GM12878 (cell line): ENCODE measurements at regions not wholly inside any gene's neighbourhood (a gene's known extent, or its start where the extent isn't known, plus 50 kb on each side); places are given as distances from the start of the nearest gene placed in this dataset.

Source experiments
- ATAC-seq: fragments of 200-7000 bp; cut with Tn5 transposase; 3 replicates; pipeline ENCODE4 v1.9.1; 2020; ENCODE audit warnings: mild to moderate bottlenecking, moderate library complexity
- BruUV-seq: library from RNA; stranded (reverse); fragments of 400-500 nt; replicated peaks from 2 replicates; lab custom pipeline; 2021; lab: Mats Ljungman, UMichigan
- CTCF ChIA-PET: fragments of 300-600 bp; sonication (Branson Sonifier 250); formaldehyde crosslinking; extraction: SDS; loops from one replicate; lab custom pipeline; 2021; ENCODE audit warnings: inconsistent platforms; lab: Yijun Ruan, JAX
- POLR2A ChIA-PET: fragments of 350-600 bp; formaldehyde crosslinking; extraction: SDS; loops from one replicate; lab custom pipeline; 2021; ENCODE audit warnings: inconsistent platforms; lab: Charles Lee
- RAD21 ChIA-PET: fragments of 300-600 bp; sonication (Branson Sonifier 250); formaldehyde crosslinking; loops from one replicate; lab custom pipeline; 2023; ENCODE audit warnings: antibody characterized with exemption; ENCODE audit not compliant: unreplicated experiment; lab: Charles Lee
- SMC1A ChIA-PET: fragments of 300-600 bp; sonication (Branson Sonifier 250); formaldehyde crosslinking; loops from one replicate; lab custom pipeline; 2023; ENCODE audit not compliant: unreplicated experiment, uncharacterized antibody; lab: Charles Lee
- DNase-seq: peaks from one replicate; pipeline ENCODE4 v3.0.0-alpha.2; 2011; ENCODE audit warnings: low read depth, low spot score
- FAIRE-seq: peaks from 3 replicates; lab custom pipeline; 2011; peaks lifted over from hg19 to GRCh38; lab: Jason Lieb, UNC
- H2AFZ ChIP-seq: 2 replicates; pipeline ENCODE4 v1.6.0; 2011; ENCODE audit warnings: low read depth, low read length, control low read depth; ENCODE audit not compliant: control insufficient read depth
- H3K27ac ChIP-seq: 2 replicates; pipeline ENCODE4 v1.5.1; 2011; ENCODE audit warnings: control low read depth; ENCODE audit not compliant: control insufficient read depth, insufficient read depth
- H3K27me3 ChIP-seq, 2 experiments: replicated peaks in 1 of 2; 2 replicates each; pipeline versions ENCODE4 v1.6.0 to v1.6.1; 2011; ENCODE audit warnings: low read length in 1 of 2; ENCODE audit not compliant: control insufficient read depth in 2 of 2, insufficient read depth in 2 of 2
- H3K36me3 ChIP-seq, 2 experiments: 2 replicates each; pipeline ENCODE4 v1.5.1; 2011; ENCODE audit warnings: low read length in 1 of 2; ENCODE audit not compliant: control insufficient read depth in 2 of 2, insufficient read depth in 2 of 2
- H3K4me1 ChIP-seq: 2 replicates; pipeline ENCODE4 v1.6.1; 2011; ENCODE audit warnings: mild to moderate bottlenecking, low read length, moderate library complexity, mixed read lengths; ENCODE audit not compliant: control insufficient read depth, insufficient read depth
- H3K4me2 ChIP-seq: 2 replicates; pipeline ENCODE4 v1.6.0; 2011; ENCODE audit warnings: control low read depth; ENCODE audit not compliant: control insufficient read depth, insufficient read depth
- H3K4me3 ChIP-seq: fragments of 200-600 bp; sonication (generic); 2 replicates; pipeline ENCODE4 v1.5.1; 2016
- H3K79me2 ChIP-seq: 2 replicates; pipeline ENCODE4 v1.6.0; 2011; ENCODE audit warnings: low read length; ENCODE audit not compliant: control insufficient read depth, insufficient read depth
- H3K9ac ChIP-seq: 2 replicates; pipeline ENCODE4 v1.8.0; 2011; ENCODE audit warnings: low read length, control low read depth, mixed read lengths; ENCODE audit not compliant: control insufficient read depth, insufficient read depth
- H3K9me3 ChIP-seq: replicated peaks from 3 replicates; pipeline ENCODE4 v1.5.1; 2011; ENCODE audit warnings: mild to moderate bottlenecking, low read length; ENCODE audit not compliant: control insufficient read depth, insufficient read depth
- H4K20me1 ChIP-seq: 2 replicates; pipeline ENCODE4 v1.6.0; 2011; ENCODE audit not compliant: control insufficient read depth, insufficient read depth
- CEBPB ChIP-seq, 2 experiments: fragments of 150-350 bp in 1 of 2; IDR thresholded peaks; 2 replicates each; pipeline ENCODE4 v1.6.1; 2012 to 2014; ENCODE audit warnings: low read depth in 2 of 2, low read length in 2 of 2, borderline replicate concordance in 1 of 2, inconsistent platforms in 1 of 2
- FOXM1 ChIP-seq: IDR thresholded peaks from 2 replicates; pipeline ENCODE4 v1.6.1; 2012; ENCODE audit warnings: low read depth, mild to moderate bottlenecking, inconsistent platforms, low read length, moderate library complexity
- HDGF ChIP-seq: fragments of 450-650 bp; IDR thresholded peaks from 2 replicates; pipeline ENCODE4 v1.6.1; 2016; ENCODE audit warnings: antibody characterized with exemption
- IKZF1 ChIP-seq: fragments of 450-650 bp; conservative IDR thresholded peaks from 2 replicates; pipeline ENCODE4 v1.6.1; 2017; ENCODE audit warnings: antibody characterized with exemption, mild to moderate bottlenecking
- MAX ChIP-seq: IDR thresholded peaks from 2 replicates; pipeline ENCODE4 v1.6.1; 2012; ENCODE audit warnings: low read depth, low read length, improper control_type of control experiment
- MEF2B ChIP-seq: fragments of 450-650 bp; IDR thresholded peaks from 2 replicates; pipeline ENCODE4 v1.6.1; 2018; ENCODE audit warnings: mild to moderate bottlenecking, moderate library complexity; ENCODE audit not compliant: partially characterized antibody, poor library complexity, severe bottlenecking
- POLR2A ChIP-seq: IDR thresholded peaks from 2 replicates; pipeline ENCODE4 v1.6.1; 2011; ENCODE audit warnings: low read depth, mild to moderate bottlenecking, low read length
- SMAD1 ChIP-seq: fragments of 450-650 bp; IDR thresholded peaks from 2 replicates; pipeline ENCODE4 v1.6.1; 2018; ENCODE audit warnings: mild to moderate bottlenecking, low read depth; ENCODE audit not compliant: partially characterized antibody
- SMARCA5 ChIP-seq: fragments of 450-650 bp; IDR thresholded peaks from 2 replicates; pipeline ENCODE4 v1.6.1; 2017; ENCODE audit warnings: mild to moderate bottlenecking
- TCF7 ChIP-seq: IDR thresholded peaks from 2 replicates; pipeline ENCODE4 v1.6.1; 2014; ENCODE audit warnings: antibody characterized with exemption, borderline replicate concordance
- WGBS: methylation state at CpG from one replicate; pipeline ENCODE4 v1.1.6; 2016; ENCODE audit warnings: low lambda C conversion rate; ENCODE audit not compliant: insufficient replicate concordance, insufficient coverage; ENCODE audit errors: missing lambda C conversion rate; 5-methylcytosine and 5-hydroxymethylcytosine counted together
- in situ Hi-C: fragments of 300-500 bp; cut with MboI; formaldehyde crosslinking; loops from 9 replicates; pipeline ENCODE4 v1.14.3; 2018; ENCODE audit warnings: mixed read lengths
- intact Hi-C: fragments of 100-400 bp; cut with micrococcal nuclease; formaldehyde crosslinking; loops from one replicate; pipeline ENCODE4 v1.14.2; 2022; ENCODE audit not compliant: unreplicated experiment
- TF ChIP-seq, protein P1 (sequence below), 3 experiments: IDR thresholded peaks in 2 of 3; conservative IDR thresholded peaks in 1 of 3; 2 replicates each; pipeline ENCODE4 v1.5.1; 2011; ENCODE audit warnings: low read depth in 3 of 3, low read length in 3 of 3, mild to moderate bottlenecking in 3 of 3, control low read depth in 2 of 3, moderate library complexity in 2 of 3, inconsistent platforms in 1 of 3, mixed read lengths in 1 of 3; ENCODE audit not compliant: control insufficient read depth in 2 of 3, insufficient read depth in 1 of 3; ENCODE audit errors: extremely low read depth in 1 of 3
- TF ChIP-seq, protein P2 (sequence below): IDR thresholded peaks from 2 replicates; pipeline ENCODE4 v1.6.1; 2011; ENCODE audit warnings: mild to moderate bottlenecking, low read depth, low read length, moderate library complexity; ENCODE audit not compliant: insufficient replicate concordance
- TF ChIP-seq, protein P3 (sequence below): fragments of 450-650 bp; IDR thresholded peaks from 2 replicates; pipeline ENCODE4 v1.6.1; 2017; ENCODE audit warnings: mild to moderate bottlenecking

DNA sequence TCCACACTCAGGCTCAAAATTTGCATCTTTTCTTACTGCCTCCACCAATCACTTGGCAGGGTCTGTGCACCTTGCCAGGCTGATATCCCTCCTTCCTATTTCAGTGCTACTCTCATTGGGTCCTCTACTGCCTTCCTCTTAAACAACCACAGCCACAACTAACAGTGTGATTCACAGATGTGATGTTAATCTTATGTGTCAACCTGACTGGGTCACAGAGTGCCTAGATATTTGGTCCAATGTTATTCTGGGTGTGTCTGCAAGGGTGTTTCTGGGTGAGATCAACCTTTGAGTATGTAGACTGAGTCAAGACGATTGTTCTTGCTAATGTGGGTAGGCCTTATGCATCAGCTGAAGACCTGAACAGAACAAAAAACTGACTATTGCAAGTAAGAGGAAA is 51.3 kb upstream of the IRX6 start:
- H2AFZ ChIP-seq = no peak overlapping the region
- H3K79me2 ChIP-seq = no peaks in the 10 kb centered on the region
- ATAC-seq = no peak
- intact Hi-C loops = no loop called here
- TF ChIP-seq HDGF (no peak), TCF7 (no peak), SMAD1 (no peak)
- TF ChIP-seq, all 136 proteins: peak for 0
- H3K4me3 ChIP-seq = no peak overlapping the region
- H3K9me3 ChIP-seq = no peaks in the 10 kb centered on the region
- SMC1A ChIA-PET = no interaction called here
- no peak for DNase-seq
- H3K9ac ChIP-seq = no peak overlapping the region
- RAD21 ChIA-PET = no interaction called here
- no peaks in the 10 kb centered on the region for H4K20me1 ChIP-seq
- in situ Hi-C loops = loop anchor here (25.0 kb wide), 1 partner anchor 1710 kb away; no protein-coding TSS in a partner anchor
- H3K27me3 ChIP-seq = no peaks in the 10 kb centered on the region
- CTCF ChIA-PET = no interaction called here
- POLR2A ChIA-PET = no interaction called here
- WGBS = 0% methylated on average over 1 of the region's 1 CpG
- no peak for FAIRE-seq
- BruUV-seq = no TSS peak
- no peak overlapping the region for H3K27ac ChIP-seq
- no peak overlapping the region for H3K4me2 ChIP-seq
- no peaks in the 10 kb centered on the region for H3K4me1 ChIP-seq
- no peaks in the 10 kb centered on the region for H3K36me3 ChIP-seq

GRCh38 chr16:55273356-55273755 is 50.6 kb upstream of the IRX6 start:
- Histone ChIP-seq H3K79me2 (no peaks in the 10 kb centered on the region), H3K27me3 (no peaks in the 10 kb centered on the region), H3K9ac (no peak overlapping the region), H3K9me3 (no peaks in the 10 kb centered on the region), H3K36me3 (no peaks in the 10 kb centered on the region), H4K20me1 (no peaks in the 10 kb centered on the region), H2AFZ (no peak overlapping the region), H3K4me1 (no peaks in the 10 kb centered on the region), H3K27ac (no peak overlapping the region), H3K4me3 (no peak overlapping the region), H3K4me2 (no peak overlapping the region)
- RAD21 ChIA-PET = no interaction called here
- in situ Hi-C loops (loop anchor here (25.0 kb wide), 1 partner anchor 1711 kb away; no protein-coding TSS in a partner anchor), intact Hi-C loops (no loop called here)
- DNase-seq (no peak), FAIRE-seq (no peak), ATAC-seq (no peak)
- WGBS = 26% methylated on average over 7 of the region's 7 CpGs
- SMC1A ChIA-PET = interaction anchor here (1.6 kb wide), 1 partner anchor 17 kb away, joined by 4 read pairs; no protein-coding TSS in a partner anchor
- no TSS peak for BruUV-seq
- CTCF ChIA-PET = no interaction called here
- POLR2A ChIA-PET = no interaction called here
- TF ChIP-seq POLR2A = no peak
- TF ChIP-seq, protein P1, sequence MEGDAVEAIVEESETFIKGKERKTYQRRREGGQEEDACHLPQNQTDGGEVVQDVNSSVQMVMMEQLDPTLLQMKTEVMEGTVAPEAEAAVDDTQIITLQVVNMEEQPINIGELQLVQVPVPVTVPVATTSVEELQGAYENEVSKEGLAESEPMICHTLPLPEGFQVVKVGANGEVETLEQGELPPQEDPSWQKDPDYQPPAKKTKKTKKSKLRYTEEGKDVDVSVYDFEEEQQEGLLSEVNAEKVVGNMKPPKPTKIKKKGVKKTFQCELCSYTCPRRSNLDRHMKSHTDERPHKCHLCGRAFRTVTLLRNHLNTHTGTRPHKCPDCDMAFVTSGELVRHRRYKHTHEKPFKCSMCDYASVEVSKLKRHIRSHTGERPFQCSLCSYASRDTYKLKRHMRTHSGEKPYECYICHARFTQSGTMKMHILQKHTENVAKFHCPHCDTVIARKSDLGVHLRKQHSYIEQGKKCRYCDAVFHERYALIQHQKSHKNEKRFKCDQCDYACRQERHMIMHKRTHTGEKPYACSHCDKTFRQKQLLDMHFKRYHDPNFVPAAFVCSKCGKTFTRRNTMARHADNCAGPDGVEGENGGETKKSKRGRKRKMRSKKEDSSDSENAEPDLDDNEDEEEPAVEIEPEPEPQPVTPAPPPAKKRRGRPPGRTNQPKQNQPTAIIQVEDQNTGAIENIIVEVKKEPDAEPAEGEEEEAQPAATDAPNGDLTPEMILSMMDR (IDR thresholded peaks at IDR 0.05 in 2 of 3, conservative IDR thresholded peaks at IDR 0.05 in 1 of 3; ENCODE audit: control insufficient read depth in 2 of 3, extremely low read depth in 1 of 3, insufficient read depth in 1 of 3, low read depth in 3 of 3, low read length in 3 of 3) = no peak
- TF ChIP-seq SMARCA5 = no peak
- TF ChIP-seq FOXM1 = no peak
- no peak for TF ChIP-seq CEBPB (IDR thresholded peaks at IDR 0.05; ENCODE audit: borderline replicate concordance in 1 of 2, low read depth in 2 of 2, low read length in 2 of 2)
- no peak for TF ChIP-seq MAX
- TF ChIP-seq MEF2B = no peak
- TF ChIP-seq, protein P2, sequence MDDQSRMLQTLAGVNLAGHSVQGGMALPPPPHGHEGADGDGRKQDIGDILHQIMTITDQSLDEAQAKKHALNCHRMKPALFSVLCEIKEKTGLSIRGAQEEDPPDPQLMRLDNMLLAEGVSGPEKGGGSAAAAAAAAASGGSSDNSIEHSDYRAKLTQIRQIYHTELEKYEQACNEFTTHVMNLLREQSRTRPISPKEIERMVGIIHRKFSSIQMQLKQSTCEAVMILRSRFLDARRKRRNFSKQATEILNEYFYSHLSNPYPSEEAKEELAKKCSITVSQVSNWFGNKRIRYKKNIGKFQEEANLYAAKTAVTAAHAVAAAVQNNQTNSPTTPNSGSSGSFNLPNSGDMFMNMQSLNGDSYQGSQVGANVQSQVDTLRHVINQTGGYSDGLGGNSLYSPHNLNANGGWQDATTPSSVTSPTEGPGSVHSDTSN = no peak
- TF ChIP-seq, protein P3, sequence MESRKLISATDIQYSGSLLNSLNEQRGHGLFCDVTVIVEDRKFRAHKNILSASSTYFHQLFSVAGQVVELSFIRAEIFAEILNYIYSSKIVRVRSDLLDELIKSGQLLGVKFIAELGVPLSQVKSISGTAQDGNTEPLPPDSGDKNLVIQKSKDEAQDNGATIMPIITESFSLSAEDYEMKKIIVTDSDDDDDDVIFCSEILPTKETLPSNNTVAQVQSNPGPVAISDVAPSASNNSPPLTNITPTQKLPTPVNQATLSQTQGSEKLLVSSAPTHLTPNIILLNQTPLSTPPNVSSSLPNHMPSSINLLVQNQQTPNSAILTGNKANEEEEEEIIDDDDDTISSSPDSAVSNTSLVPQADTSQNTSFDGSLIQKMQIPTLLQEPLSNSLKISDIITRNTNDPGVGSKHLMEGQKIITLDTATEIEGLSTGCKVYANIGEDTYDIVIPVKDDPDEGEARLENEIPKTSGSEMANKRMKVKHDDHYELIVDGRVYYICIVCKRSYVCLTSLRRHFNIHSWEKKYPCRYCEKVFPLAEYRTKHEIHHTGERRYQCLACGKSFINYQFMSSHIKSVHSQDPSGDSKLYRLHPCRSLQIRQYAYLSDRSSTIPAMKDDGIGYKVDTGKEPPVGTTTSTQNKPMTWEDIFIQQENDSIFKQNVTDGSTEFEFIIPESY = no peak
- TF ChIP-seq IKZF1 = no peak
